DOHH2 (cell line): ENCODE measurements at regions not wholly inside any gene's neighbourhood (a gene's known extent, or its start where the extent isn't known, plus 50 kb on each side); places are given as distances from the start of the nearest gene placed in this dataset.

Experiments
- CTCF ChIP-seq: fragments of 200-600 bp; sonication (generic); IDR thresholded peaks from one replicate; pipeline ENCODE4 v1.5.1; 2014; ENCODE audit warnings: antibody characterized with exemption, mild to moderate bottlenecking, low read depth, low read length; ENCODE audit not compliant: poor library complexity, severe bottlenecking
- EZH2phosphoT487 ChIP-seq: fragments of 200-600 bp; sonication (generic); IDR thresholded peaks from 2 replicates; pipeline ENCODE4 v1.6.1; 2017; ENCODE audit warnings: borderline replicate concordance, mild to moderate bottlenecking, antibody characterized with exemption, low read length, moderate library complexity, mixed read lengths

GRCh38 chr2:198309673-198310280 is 505.4 kb downstream of the PLCL1 start:
- TF ChIP-seq EZH2phosphoT487 = no peak
- peak; percentile 79 for TF ChIP-seq CTCF
